ENCODE measurements at regions not wholly inside any gene's neighbourhood (a gene's known extent, or its start where the extent isn't known, plus 50 kb on each side); places are given as distances from the start of the nearest gene placed in this dataset.
A peak's percentile ranks its signal among the peaks of the same experiment; 100 is the strongest.

DNA sequence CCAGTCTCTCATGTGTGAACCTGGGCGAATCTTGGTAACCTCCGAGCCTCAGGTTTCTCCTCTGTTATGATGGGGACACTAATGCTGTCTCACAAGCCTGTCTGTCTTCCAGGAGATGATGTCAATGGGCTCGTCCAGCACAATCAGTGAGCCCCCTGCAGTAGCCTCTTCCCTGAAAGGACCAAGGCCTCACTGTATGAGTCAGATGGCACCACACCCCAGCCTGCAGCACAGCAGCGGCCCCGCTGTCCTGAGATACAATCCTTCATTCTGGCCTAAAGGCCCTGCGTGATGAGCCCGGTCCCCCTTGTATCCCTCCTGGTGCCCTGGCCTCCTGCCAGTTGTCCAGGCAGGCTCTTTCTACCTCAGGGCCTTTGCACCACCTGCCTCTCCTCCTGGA lies 234.4 kb downstream of the IRF8 start:
- DNase-seq (ENCODE audit: low read depth), result no peak
- no peak overlapping the region for H3K4me3 ChIP-seq (ENCODE audit: low read length)
- TF ChIP-seq, protein P1, sequence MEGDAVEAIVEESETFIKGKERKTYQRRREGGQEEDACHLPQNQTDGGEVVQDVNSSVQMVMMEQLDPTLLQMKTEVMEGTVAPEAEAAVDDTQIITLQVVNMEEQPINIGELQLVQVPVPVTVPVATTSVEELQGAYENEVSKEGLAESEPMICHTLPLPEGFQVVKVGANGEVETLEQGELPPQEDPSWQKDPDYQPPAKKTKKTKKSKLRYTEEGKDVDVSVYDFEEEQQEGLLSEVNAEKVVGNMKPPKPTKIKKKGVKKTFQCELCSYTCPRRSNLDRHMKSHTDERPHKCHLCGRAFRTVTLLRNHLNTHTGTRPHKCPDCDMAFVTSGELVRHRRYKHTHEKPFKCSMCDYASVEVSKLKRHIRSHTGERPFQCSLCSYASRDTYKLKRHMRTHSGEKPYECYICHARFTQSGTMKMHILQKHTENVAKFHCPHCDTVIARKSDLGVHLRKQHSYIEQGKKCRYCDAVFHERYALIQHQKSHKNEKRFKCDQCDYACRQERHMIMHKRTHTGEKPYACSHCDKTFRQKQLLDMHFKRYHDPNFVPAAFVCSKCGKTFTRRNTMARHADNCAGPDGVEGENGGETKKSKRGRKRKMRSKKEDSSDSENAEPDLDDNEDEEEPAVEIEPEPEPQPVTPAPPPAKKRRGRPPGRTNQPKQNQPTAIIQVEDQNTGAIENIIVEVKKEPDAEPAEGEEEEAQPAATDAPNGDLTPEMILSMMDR (conservative IDR thresholded peaks at IDR 0.05; ENCODE audit: low read length), result no peak

DNA sequence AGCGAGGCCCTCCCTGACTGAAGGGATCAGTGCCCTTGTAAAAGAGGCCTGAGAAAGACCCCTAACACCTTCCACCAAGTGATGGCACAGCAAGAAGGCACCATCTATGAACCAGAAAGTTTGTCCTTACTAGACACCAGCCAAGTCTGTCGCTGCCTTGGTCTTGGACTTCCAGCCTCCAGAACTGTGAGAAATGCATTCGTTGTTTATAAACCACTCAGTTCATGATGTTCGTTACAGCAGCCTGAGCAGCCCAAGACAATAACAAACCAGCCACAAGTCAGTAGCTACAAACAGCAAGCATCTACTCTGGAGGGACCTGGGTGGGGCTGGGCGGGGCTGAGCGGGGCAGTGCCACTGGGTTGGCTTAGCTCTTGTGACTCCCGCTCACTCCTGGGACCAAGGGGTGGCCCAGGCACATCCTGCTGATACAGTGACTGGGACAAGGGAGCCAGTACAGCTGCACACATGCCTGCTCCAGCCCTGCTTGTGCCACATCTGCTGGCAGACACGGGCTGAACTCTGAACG lies 234.9 kb downstream of the IRF8 start:
- TF ChIP-seq, protein P1 (conservative IDR thresholded peaks at IDR 0.05; ENCODE audit: low read length), result no peak
- DNase-seq (ENCODE audit: low read depth), result no peak
- no peak overlapping the region for H3K4me3 ChIP-seq (ENCODE audit: low read length)

DNA sequence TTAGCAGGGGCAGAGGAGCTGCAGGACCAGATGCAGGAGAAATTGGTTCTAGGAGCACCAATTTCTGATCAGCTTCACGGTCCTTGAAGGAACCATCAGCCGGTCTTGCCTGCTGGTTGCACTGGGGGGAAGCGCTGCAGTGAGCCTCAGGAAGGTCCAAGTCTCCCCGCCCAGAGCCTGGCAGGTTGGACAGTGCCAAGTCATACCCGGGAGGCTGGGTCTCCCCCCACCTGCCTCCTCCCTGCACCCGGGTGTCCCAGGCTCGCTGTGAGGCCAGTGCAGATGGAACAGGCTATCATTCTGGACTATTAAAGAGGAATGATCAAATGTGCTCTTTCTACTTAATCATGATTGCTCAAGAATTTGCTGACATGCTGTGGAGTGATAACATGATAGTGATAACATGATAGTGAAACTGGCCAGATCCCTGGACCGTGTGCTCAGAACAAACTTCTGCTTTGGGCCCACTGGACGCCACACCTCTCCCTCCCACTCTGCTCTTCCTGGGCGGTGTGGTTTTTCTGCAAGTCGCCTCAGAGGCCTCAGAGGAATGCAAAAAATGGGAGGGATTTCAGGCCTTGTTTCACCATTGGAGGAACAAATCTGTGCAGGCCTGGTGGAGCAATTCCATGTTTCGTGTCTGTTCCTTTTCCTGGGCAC lies 236.0 kb downstream of the IRF8 start:
- TF ChIP-seq, protein P1 (conservative IDR thresholded peaks at IDR 0.05; ENCODE audit: low read length), result no peak
- peak; percentile 7 for DNase-seq (ENCODE audit: low read depth)
- H3K4me3 ChIP-seq (ENCODE audit: low read length), result no peak overlapping the region

DNA sequence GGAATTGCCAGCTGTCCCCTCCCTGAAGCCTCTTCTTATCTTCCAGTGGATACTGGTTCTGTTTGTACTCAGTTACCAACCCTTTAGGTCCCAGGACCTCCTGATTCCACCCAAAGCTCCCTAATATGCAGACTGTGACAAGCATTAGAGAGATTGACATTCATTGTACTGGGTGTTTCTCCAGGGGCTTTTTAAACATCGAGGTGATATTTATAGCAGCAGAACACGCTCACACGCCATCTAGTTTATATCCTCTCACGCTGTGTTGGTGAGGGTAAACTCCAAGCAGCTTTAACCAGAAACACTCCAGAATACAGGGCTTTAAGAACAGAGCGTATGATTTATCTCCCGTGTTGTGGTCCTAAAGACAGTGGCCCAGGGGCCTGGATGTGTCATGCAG lies 238.4 kb downstream of the IRF8 start:
- no peak for DNase-seq (ENCODE audit: low read depth)
- TF ChIP-seq, protein P1 (conservative IDR thresholded peaks at IDR 0.05; ENCODE audit: low read length), result no peak
- no peak overlapping the region for H3K4me3 ChIP-seq (ENCODE audit: low read length)

DNA sequence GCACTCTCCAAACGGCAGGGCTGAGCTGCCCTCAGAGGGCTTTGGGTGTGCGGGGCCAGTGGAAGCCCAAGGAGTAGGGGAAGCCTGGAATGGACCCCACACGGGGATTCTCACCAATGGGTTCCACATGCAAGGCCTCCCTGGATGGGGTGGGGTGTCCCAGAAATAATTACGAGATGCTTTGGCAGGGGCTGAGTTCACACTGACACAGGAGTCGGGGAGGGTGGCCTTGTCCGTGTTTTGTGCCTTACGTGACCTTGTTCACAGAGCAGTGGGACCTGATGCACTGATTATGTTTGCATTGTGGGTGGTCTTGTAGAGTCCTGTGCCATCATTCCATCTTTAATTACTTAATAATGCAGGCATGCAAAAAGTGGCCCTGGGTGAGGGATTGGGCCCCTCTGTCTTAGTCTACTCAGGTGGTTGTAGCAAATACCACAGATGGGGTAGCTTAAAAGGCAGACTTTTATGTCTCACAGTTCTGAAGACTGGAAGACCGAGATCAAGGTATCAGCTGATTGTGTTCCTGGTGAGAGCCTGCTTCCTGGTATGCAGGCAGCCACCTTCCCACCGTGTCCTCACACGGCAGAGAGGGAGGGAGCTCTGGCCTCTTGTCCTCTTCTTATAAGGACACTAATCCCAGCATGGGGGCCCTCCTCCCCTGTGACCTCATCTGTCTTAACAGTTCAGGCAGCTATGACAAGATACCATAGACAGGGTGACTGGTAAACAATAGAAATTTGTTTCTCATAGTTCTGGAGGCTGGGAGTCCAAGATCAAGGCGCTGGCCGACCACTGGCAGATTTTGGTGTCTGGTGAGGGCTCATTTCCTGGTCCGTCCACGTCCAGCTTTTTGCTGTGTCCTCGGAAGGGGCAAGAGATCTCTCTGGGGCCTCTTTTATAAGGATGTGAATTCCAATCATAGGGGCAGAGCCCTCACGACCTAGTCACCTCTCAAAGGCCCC lies 239.4 kb downstream of the IRF8 start:
- no peak overlapping the region for H3K4me3 ChIP-seq (ENCODE audit: low read length)
- TF ChIP-seq, protein P1 (conservative IDR thresholded peaks at IDR 0.05; ENCODE audit: low read length), result no peak
- DNase-seq (ENCODE audit: low read depth), result no peak

DNA sequence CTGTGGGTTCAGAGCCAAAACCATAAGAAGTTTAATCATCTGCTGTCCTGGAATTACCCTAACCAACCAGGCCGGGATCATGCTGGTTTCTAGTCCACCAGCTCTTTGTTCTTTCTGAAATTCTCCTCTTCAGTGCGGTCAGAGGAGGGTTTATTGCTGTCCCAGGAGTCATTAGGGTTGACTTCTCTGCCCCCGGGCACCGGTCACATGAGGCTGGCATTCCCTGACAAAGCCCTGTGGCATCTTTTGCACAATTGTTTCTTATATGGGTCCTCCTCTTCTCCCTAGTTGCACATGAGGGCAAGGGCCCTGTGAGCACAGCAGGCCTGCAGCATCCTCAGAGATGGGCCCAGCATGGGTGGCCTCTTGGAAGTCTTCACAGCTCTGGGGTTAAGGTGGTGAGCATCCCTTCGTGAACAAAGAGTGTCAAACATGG lies 243.9 kb downstream of the IRF8 start:
- H3K4me3 ChIP-seq (ENCODE audit: low read length), result no peak overlapping the region
- no peak for DNase-seq (ENCODE audit: low read depth)
- TF ChIP-seq, protein P1 (conservative IDR thresholded peaks at IDR 0.05; ENCODE audit: low read length), result no peak
